NCI-H1092 (cell line): ENCODE measurements at regions not wholly inside any gene's neighbourhood (a gene's known extent, or its start where the extent isn't known, plus 50 kb on each side); places are given as distances from the start of the nearest gene placed in this dataset.

Experiments used
- DNase-seq: peaks from one replicate; lab custom pipeline; 2025; lab: John Stamatoyannopoulos, UW

GRCh38 chr11:129590753-129591475 is 215.3 kb downstream of the BARX2 start:
- DNase-seq, result no peak

GRCh38 chr11:129591527-129591926 is 215.9 kb downstream of the BARX2 start:
- DNase-seq, result no peak

GRCh38 chr11:129592191-129592590 is 216.5 kb downstream of the BARX2 start:
- no peak for DNase-seq

- DNase-seq, result no peak
Measured at GRCh38 chr11:129593098-129593497, 217.4 kb downstream of the BARX2 start.

- DNase-seq, result no peak
Measured at GRCh38 chr11:129595038-129595962, 219.7 kb downstream of the BARX2 start.

GRCh38 chr11:129596351-129596750 is 219.3 kb upstream of the TMEM45B start:
- DNase-seq, result no peak

GRCh38 chr11:129598378-129598777 is 217.3 kb upstream of the TMEM45B start:
- no peak for DNase-seq

- DNase-seq, result no peak
Measured at GRCh38 chr11:129605815-129606214, 209.8 kb upstream of the TMEM45B start.

GRCh38 chr11:129608711-129609110 is 206.9 kb upstream of the TMEM45B start:
- no peak for DNase-seq

GRCh38 chr11:129610125-129610524 is 205.5 kb upstream of the TMEM45B start:
- no peak for DNase-seq

- no peak for DNase-seq
Measured at GRCh38 chr11:129610545-129610944, 205.1 kb upstream of the TMEM45B start.

- DNase-seq, result no peak
Measured at GRCh38 chr11:129611661-129612446, 203.8 kb upstream of the TMEM45B start.

GRCh38 chr11:129612447-129612961 is 203.1 kb upstream of the TMEM45B start:
- no peak for DNase-seq

GRCh38 chr11:129613071-129613470 is 202.6 kb upstream of the TMEM45B start:
- no peak for DNase-seq

- DNase-seq, result no peak
Measured at GRCh38 chr11:129614256-129614944, 201.2 kb upstream of the TMEM45B start.

- no peak for DNase-seq
Measured at GRCh38 chr11:129618046-129618569, 197.5 kb upstream of the TMEM45B start.

- DNase-seq, result peak; percentile 32
Measured at GRCh38 chr11:129620237-129621104, 195.2 kb upstream of the TMEM45B start.

GRCh38 chr11:129625930-129626329 is 189.7 kb upstream of the TMEM45B start:
- DNase-seq, result no peak

- DNase-seq, result no peak
Measured at GRCh38 chr11:129631201-129631600, 184.4 kb upstream of the TMEM45B start.

- DNase-seq, result no peak
Measured at GRCh38 chr11:129636926-129637325, 178.7 kb upstream of the TMEM45B start.
